CD8-positive, alpha-beta memory T cell (primary cell): ENCODE measurements at regions not wholly inside any gene's neighbourhood (a gene's known extent, or its start where the extent isn't known, plus 50 kb on each side); places are given as distances from the start of the nearest gene placed in this dataset.

Source experiments
- CTCF ChIA-PET: fragments of 350-600 bp; sonication (Branson Sonifier 250); formaldehyde crosslinking; loops from one replicate; lab custom pipeline; 2021; ENCODE audit warnings: antibody characterized with exemption; lab: Charles Lee
- POLR2A ChIA-PET: fragments of 350-600 bp; sonication (Branson Sonifier 250); formaldehyde crosslinking; loops from one replicate; lab custom pipeline; 2021; ENCODE audit warnings: antibody characterized with exemption; lab: Charles Lee
- DNase-seq, 5 donors: peaks; one replicate each; pipeline versions ENCODE4 v3.0.0 to v3.0.0-alpha.2; 2020 to 2022; ENCODE audit warnings: mixed read lengths in 1 of 5
- H3K27ac ChIP-seq: one replicate; pipeline ENCODE4 v1.7.0; 2013; ENCODE audit warnings: low read depth, mild to moderate bottlenecking, low read length, moderate library complexity
- H3K27me3 ChIP-seq: 2 replicates; pipeline ENCODE4 v1.7.0; 2013; ENCODE audit warnings: low read length, mild to moderate bottlenecking; ENCODE audit not compliant: insufficient read depth, poor library complexity, severe bottlenecking
- H3K36me3 ChIP-seq: 2 replicates; pipeline ENCODE4 v1.7.0; 2013; ENCODE audit warnings: mild to moderate bottlenecking, low read length, moderate library complexity; ENCODE audit not compliant: insufficient read depth
- H3K4me1 ChIP-seq: 2 replicates; pipeline ENCODE4 v1.7.0; 2013; ENCODE audit warnings: mild to moderate bottlenecking, low read length, moderate library complexity; ENCODE audit not compliant: insufficient read depth
- H3K4me3 ChIP-seq: 2 replicates; pipeline ENCODE4 v1.7.0; 2013; ENCODE audit warnings: mild to moderate bottlenecking, low read length
- H3K9me3 ChIP-seq: 2 replicates; pipeline ENCODE4 v1.7.0; 2013; ENCODE audit warnings: mild to moderate bottlenecking, low read length
- H3K27ac Mint-ChIP-seq, 8 donors: one replicate each; pipeline ENCODE4 v1.8.0; 2020 to 2021; ENCODE audit warnings: mixed read lengths in 8 of 8, mild to moderate bottlenecking in 6 of 8, inconsistent platforms in 3 of 8, moderate library complexity in 3 of 8
- H3K27me3 Mint-ChIP-seq, 2 donors: one replicate each; pipeline ENCODE4 v1.8.0; 2020 to 2021; ENCODE audit warnings: mixed read lengths in 2 of 2, mild to moderate bottlenecking in 1 of 2, moderate library complexity in 1 of 2
- H3K36me3 Mint-ChIP-seq, 3 donors: one replicate each; pipeline ENCODE4 v1.8.0; 2020 to 2021; ENCODE audit warnings: mixed read lengths in 3 of 3, inconsistent platforms in 1 of 3, mild to moderate bottlenecking in 1 of 3
- H3K4me1 Mint-ChIP-seq, 3 donors: one replicate each; pipeline ENCODE4 v1.8.0; 2020 to 2021; ENCODE audit warnings: mixed read lengths in 3 of 3, inconsistent platforms in 1 of 3, mild to moderate bottlenecking in 1 of 3
- H3K4me3 Mint-ChIP-seq, 7 donors: one replicate each; pipeline ENCODE4 v1.8.0; 2020 to 2021; ENCODE audit warnings: mixed read lengths in 7 of 7, mild to moderate bottlenecking in 6 of 7, moderate library complexity in 4 of 7, inconsistent platforms in 2 of 7
- H3K9me3 Mint-ChIP-seq, 5 donors: one replicate each; pipeline ENCODE4 v1.8.0; 2020 to 2022; ENCODE audit warnings: mixed read lengths in 5 of 5, mild to moderate bottlenecking in 3 of 5, moderate library complexity in 2 of 5, inconsistent platforms in 1 of 5

DNA sequence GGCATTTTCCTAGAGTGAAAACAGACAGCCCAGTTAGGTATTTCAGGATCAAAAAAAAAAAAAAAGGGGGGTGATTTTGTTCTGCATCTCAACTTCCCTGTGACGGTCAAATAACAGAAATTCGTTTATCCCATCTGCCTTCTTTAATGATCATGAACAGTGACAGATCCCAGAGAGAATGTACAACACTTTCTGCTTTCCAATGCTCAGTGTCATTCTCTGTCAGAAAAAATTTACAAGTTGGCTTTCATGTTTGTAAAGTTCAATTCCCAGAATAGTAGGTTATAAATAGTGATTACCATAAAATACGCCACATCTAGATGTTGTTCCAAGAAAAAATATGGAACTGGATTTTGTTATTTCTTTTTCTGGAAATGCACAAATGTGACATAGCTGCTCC lies 1013.2 kb upstream of the PHF14 start:
- H3K4me1 Mint-ChIP-seq, result no peaks in the 10 kb centered on the region
- no peak overlapping the region for H3K4me3 Mint-ChIP-seq
- DNase-seq, result no peak
- H3K36me3 Mint-ChIP-seq, result no peaks in the 10 kb centered on the region
- Histone ChIP-seq H3K27me3 (no peaks in the 10 kb centered on the region), H3K4me3 (no peak overlapping the region), H3K36me3 (no peaks in the 10 kb centered on the region), H3K9me3 (no peaks in the 10 kb centered on the region), H3K4me1 (no peaks in the 10 kb centered on the region), H3K27ac (no peak overlapping the region)
- H3K27me3 Mint-ChIP-seq, result no peaks in the 10 kb centered on the region
- H3K9me3 Mint-ChIP-seq, result peaks cover 0 to 26% (median 4%) of the 10 kb centered on the region in 5 donors
- POLR2A ChIA-PET, result no interaction called here
- H3K27ac Mint-ChIP-seq, result no peak overlapping the region
- CTCF ChIA-PET, result no interaction called here

DNA sequence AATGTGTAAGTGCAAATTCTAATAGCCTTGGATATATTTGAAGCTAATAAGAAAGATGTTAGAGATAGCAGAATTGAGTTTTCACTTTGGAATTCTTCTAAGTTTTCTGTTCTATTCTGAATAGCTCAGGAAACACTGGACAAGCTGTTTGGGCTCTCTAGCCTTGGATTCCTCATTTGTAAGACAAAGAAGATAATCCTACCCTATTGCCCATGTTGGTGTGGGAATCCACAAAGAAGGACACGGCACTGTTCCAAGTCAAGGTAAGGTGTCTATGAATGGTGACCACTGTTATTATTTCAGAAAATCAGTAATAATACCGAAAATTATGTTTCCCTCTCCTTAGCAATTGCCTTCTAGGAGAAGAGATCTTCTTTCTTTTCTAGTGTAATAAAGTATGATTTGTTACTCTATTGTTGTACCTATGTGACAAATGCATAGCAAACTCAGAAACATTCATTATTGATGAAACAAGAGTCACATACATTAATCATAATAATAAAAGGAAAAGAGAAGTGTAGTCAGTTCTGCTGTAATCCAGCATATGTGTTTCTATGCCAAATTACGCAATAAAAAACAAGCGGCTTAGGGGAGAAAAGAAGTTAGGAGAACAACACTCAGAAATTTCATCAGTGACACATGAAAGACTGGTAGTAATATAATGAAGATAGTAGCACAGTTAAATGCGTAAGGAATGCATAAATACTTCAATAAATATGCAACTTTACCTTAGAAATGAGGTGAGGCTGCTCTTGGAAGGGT lies 1012.3 kb upstream of the PHF14 start:
- no peaks in the 10 kb centered on the region for H3K4me1 ChIP-seq
- H3K27me3 Mint-ChIP-seq, result no peaks in the 10 kb centered on the region
- H3K36me3 ChIP-seq, result no peaks in the 10 kb centered on the region
- POLR2A ChIA-PET, result no interaction called here
- no peaks in the 10 kb centered on the region for H3K9me3 ChIP-seq
- no peak for DNase-seq
- H3K27ac Mint-ChIP-seq, result no peak overlapping the region
- no peak overlapping the region for H3K27ac ChIP-seq
- H3K36me3 Mint-ChIP-seq, result no peaks in the 10 kb centered on the region
- H3K4me3 ChIP-seq, result no peak overlapping the region
- H3K4me3 Mint-ChIP-seq, result no peak overlapping the region
- CTCF ChIA-PET, result no interaction called here
- H3K9me3 Mint-ChIP-seq, result peaks cover 0 to 20% (median 4%) of the 10 kb centered on the region in 5 donors
- H3K27me3 ChIP-seq, result no peaks in the 10 kb centered on the region
- no peaks in the 10 kb centered on the region for H3K4me1 Mint-ChIP-seq

DNA sequence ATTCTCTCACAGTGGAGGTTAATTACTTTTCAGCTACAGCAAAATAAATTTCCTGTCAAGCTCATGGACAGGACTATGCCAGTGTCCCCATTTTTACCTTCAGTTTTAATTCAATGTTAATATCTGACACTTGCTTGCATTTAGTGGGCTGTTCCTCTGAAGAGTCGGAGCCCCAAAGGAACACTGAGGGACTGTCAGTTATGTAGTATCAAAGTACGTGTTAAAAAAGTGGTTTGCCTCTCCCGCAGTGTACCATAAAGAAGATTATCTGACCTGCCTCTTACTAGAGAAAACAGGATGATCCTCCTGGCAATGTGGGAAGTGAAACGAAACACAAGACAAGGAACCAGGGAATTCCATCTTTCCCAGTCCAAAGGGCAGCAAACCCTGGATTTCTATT lies 1010.9 kb upstream of the PHF14 start:
- H3K4me1 ChIP-seq, result no peaks in the 10 kb centered on the region
- H3K27me3 ChIP-seq, result no peaks in the 10 kb centered on the region
- no peaks in the 10 kb centered on the region for H3K36me3 ChIP-seq
- H3K27me3 Mint-ChIP-seq, result no peaks in the 10 kb centered on the region
- no peak overlapping the region for H3K4me3 ChIP-seq
- POLR2A ChIA-PET, result no interaction called here
- H3K27ac ChIP-seq, result no peak overlapping the region
- H3K4me3 Mint-ChIP-seq, result no peak overlapping the region
- no peaks in the 10 kb centered on the region for H3K4me1 Mint-ChIP-seq
- peaks cover 0 to 24% (median 4%) of the 10 kb centered on the region in 5 donors for H3K9me3 Mint-ChIP-seq
- CTCF ChIA-PET, result no interaction called here
- no peak for DNase-seq
- H3K9me3 ChIP-seq, result no peaks in the 10 kb centered on the region
- no peak overlapping the region for H3K27ac Mint-ChIP-seq
- H3K36me3 Mint-ChIP-seq, result no peaks in the 10 kb centered on the region

DNA sequence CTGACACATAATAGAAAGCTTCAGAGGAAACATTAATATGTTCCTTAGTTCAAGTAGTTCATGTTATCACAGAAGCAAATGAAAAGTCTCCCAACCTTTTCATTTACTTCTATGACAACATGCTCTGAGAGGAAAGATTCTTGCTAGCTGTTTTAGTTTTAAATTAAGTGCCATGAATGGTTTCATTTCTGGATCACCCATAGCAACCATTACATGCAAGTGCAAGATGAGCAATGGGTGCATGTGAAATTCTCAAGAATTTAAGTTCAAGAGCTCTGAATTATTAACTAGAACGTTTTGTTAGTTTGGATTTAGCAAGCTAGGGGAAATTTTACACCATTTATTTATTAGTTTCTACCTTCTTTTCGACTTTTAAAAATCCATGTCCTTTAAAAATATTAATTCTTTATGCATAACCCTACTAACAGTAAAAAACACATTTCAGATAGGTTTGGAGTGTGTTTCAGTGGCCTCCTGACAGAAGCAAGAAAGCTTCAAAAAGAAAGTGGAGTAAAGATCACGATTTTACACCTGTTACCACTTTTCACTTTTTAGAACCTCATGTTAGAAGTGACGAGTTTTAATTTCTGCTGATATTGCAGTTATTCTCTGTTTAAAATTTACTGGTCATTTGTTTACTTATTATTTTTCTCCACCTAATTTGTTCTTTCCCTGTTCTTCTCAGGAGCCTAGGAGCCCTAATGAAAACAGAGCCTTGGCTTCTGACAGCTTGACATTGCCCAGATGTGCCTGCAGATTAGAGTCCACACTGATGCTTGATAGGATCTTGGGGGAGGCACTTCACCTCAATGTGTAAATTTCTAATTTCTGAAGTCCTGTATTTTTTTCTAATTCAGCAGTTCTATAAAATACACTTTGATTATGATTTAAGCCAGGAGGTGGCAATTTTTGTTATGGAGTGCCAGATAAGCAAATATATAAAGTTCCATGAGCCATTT lies 995.3 kb upstream of the PHF14 start:
- no peak overlapping the region for H3K4me3 ChIP-seq
- no peak overlapping the region for H3K27ac ChIP-seq
- no peaks in the 10 kb centered on the region for H3K4me1 ChIP-seq
- H3K4me1 Mint-ChIP-seq, result no peaks in the 10 kb centered on the region
- no peak overlapping the region for H3K4me3 Mint-ChIP-seq
- no peaks in the 10 kb centered on the region for H3K27me3 Mint-ChIP-seq
- H3K36me3 Mint-ChIP-seq, result no peaks in the 10 kb centered on the region
- H3K36me3 ChIP-seq, result no peaks in the 10 kb centered on the region
- H3K27me3 ChIP-seq, result no peaks in the 10 kb centered on the region
- H3K9me3 ChIP-seq, result no peaks in the 10 kb centered on the region
- no peak overlapping the region for H3K27ac Mint-ChIP-seq
- DNase-seq, result no peak
- POLR2A ChIA-PET, result no interaction called here
- H3K9me3 Mint-ChIP-seq, result peaks cover 0 to 12% (median 3%) of the 10 kb centered on the region in 5 donors
- CTCF ChIA-PET, result no interaction called here

DNA sequence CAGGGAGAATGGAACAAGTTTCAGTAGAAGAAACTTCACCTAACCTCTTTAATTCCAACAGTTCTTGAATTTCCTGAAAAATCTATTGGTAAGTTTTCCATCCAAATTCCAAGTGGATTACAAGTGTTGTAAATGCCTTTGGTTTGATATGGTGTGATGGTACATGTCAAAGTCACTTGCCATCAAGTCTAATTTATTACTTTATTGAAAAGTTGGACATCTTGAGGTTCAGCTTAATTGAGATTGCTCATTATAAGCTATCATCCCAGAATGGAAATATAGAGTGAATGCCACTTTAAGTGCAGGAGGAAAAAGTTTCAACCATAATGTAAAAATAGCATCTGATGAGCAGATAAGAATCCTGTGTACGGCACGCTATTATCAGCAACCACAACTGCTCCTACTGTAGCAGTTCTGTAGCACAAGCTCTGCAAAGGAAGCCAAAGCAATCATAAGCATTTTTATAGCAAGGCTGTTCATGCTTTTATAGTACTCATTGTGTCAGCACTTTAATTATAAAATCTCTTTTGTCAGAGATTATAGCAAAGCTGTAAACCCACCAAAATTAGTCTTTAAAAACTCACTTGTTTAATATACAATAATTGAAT lies 991.8 kb upstream of the PHF14 start:
- DNase-seq, result no peak
- CTCF ChIA-PET, result no interaction called here

DNA sequence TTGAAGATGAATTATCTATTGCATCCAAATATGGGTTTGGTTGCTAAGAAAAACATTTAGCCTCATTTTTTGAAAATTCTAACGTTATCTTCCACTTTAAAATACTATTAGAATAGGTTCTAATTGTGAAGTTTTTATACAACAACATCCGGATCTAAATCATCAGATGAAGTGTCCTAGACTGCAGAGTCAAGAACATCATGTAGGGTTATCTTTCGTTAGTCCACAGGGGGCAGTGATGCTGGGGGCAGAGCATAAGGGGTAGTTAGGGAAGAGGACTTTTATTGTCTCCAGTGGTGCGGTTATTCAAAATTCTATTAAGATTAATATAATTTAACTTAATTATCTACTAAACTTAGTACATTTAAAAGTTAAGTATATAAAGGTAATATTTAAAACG lies 990.6 kb upstream of the PHF14 start:
- Mint-ChIP-seq H3K4me1 (no peaks in the 10 kb centered on the region), H3K9me3 (peaks cover 4 to 24% (median 8%) of the 10 kb centered on the region in 5 donors), H3K27me3 (no peaks in the 10 kb centered on the region), H3K36me3 (no peaks in the 10 kb centered on the region), H3K4me3 (no peak overlapping the region), H3K27ac (no peak overlapping the region)
- no peak overlapping the region for H3K4me3 ChIP-seq
- ChIA-PET CTCF (no interaction called here), POLR2A (no interaction called here)
- H3K27me3 ChIP-seq, result no peaks in the 10 kb centered on the region
- H3K9me3 ChIP-seq, result no peaks in the 10 kb centered on the region
- no peaks in the 10 kb centered on the region for H3K4me1 ChIP-seq
- DNase-seq, result no peak
- H3K36me3 ChIP-seq, result no peaks in the 10 kb centered on the region
- H3K27ac ChIP-seq, result no peak overlapping the region

More for the DNA sequence above, 991.8 kb upstream of the PHF14 start:
- Mint-ChIP-seq H3K27me3 (no peaks in the 10 kb centered on the region), H3K36me3 (no peaks in the 10 kb centered on the region), H3K4me1 (no peaks in the 10 kb centered on the region), H3K9me3 (peaks cover 2 to 21% (median 7%) of the 10 kb centered on the region in 5 donors), H3K4me3 (no peak overlapping the region), H3K27ac (no peak overlapping the region)
- no peaks in the 10 kb centered on the region for H3K36me3 ChIP-seq
- H3K4me1 ChIP-seq, result no peaks in the 10 kb centered on the region
- no peaks in the 10 kb centered on the region for H3K9me3 ChIP-seq
- POLR2A ChIA-PET, result no interaction called here
- no peak overlapping the region for H3K27ac ChIP-seq
- no peaks in the 10 kb centered on the region for H3K27me3 ChIP-seq
- no peak overlapping the region for H3K4me3 ChIP-seq

DNA sequence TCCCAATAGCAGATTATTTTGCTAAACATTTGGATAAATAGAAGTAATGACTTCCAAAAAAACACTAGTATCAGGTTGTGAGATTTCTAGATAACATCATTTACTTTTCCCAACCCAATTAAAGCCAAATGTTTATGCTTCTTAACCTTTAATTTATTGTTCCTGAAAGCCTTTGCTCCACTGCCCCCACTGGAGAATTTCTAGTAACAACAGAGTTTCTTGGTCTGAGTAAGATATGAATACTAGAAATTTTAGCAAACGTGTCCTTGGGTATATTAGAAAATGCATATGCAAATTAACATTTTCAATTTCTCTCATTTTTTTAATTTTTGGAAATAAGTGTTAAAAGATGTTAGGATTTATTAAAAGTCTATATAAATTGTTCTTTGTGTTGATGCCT lies 958.0 kb upstream of the PHF14 start:
- POLR2A ChIA-PET, result no interaction called here
- CTCF ChIA-PET, result no interaction called here
- Mint-ChIP-seq H3K27ac (no peak overlapping the region), H3K36me3 (no peaks in the 10 kb centered on the region), H3K9me3 (peaks cover 2 to 12% (median 9%) of the 10 kb centered on the region in 5 donors), H3K27me3 (no peaks in the 10 kb centered on the region), H3K4me3 (no peak overlapping the region), H3K4me1 (no peaks in the 10 kb centered on the region)
- Histone ChIP-seq H3K4me3 (no peak overlapping the region), H3K27me3 (no peaks in the 10 kb centered on the region), H3K9me3 (no peaks in the 10 kb centered on the region), H3K36me3 (no peaks in the 10 kb centered on the region), H3K27ac (no peak overlapping the region), H3K4me1 (no peaks in the 10 kb centered on the region)
- no peak for DNase-seq

DNA sequence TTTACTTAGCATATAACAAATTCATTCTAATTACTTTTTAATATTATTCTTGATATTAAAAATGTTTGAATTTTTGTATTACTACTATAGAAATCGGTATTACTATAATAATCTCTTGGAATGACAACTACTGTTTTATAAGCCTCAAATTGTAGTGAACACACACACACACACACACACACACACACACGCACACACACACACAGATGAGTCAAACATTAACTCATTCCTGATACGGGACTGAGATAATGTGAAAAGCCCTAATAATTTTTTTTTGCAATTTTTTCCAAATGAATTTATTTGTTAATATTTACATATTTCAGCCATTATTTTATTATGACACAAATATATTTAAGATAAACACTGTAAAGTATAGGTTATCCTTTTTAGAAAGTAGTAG lies 951.2 kb upstream of the PHF14 start:
- no peaks in the 10 kb centered on the region for H3K36me3 Mint-ChIP-seq
- no peak for DNase-seq
- no peak overlapping the region for H3K27ac ChIP-seq
- H3K4me1 Mint-ChIP-seq, result no peaks in the 10 kb centered on the region
- H3K4me3 ChIP-seq, result no peak overlapping the region
- no peaks in the 10 kb centered on the region for H3K27me3 Mint-ChIP-seq
- ChIA-PET CTCF (no interaction called here), POLR2A (no interaction called here)
- no peak overlapping the region for H3K4me3 Mint-ChIP-seq
- H3K27ac Mint-ChIP-seq, result no peak overlapping the region
- H3K27me3 ChIP-seq, result no peaks in the 10 kb centered on the region
- no peaks in the 10 kb centered on the region for H3K4me1 ChIP-seq
- no peaks in the 10 kb centered on the region for H3K36me3 ChIP-seq
- H3K9me3 Mint-ChIP-seq, result peaks cover 0 to 15% (median 11%) of the 10 kb centered on the region in 5 donors
- H3K9me3 ChIP-seq, result no peaks in the 10 kb centered on the region
